HEK293T (cell line): ENCODE measurements at regions not wholly inside any gene's neighbourhood (a gene's known extent, or its start where the extent isn't known, plus 50 kb on each side); places are given as distances from the start of the nearest gene placed in this dataset.

Experiments used
- CTBP1 ChIP-seq: fragments of 450-650 bp; IDR thresholded peaks from 2 replicates; pipeline ENCODE4 v1.6.1; 2016; ENCODE audit warnings: borderline replicate concordance
- FOXA1 ChIP-seq: fragments of 450-650 bp; IDR thresholded peaks from 2 replicates; pipeline ENCODE4 v1.6.1; 2016; ENCODE audit warnings: mild to moderate bottlenecking
- FOXM1 ChIP-seq: fragments of 450-650 bp; IDR thresholded peaks from 2 replicates; pipeline ENCODE4 v1.6.1; 2017; ENCODE audit warnings: mild to moderate bottlenecking, borderline replicate concordance
- L3MBTL2 ChIP-seq: fragments of 450-650 bp; conservative IDR thresholded peaks from 2 replicates; pipeline ENCODE4 v1.6.1; 2016; ENCODE audit warnings: mild to moderate bottlenecking

- no peak for TF ChIP-seq FOXA1
- no peak for TF ChIP-seq CTBP1
- no peak for TF ChIP-seq L3MBTL2
- TF ChIP-seq FOXM1, result no peak
Measured at GRCh38 chr3:153355559-153355958, 193.5 kb downstream of the RAP2B start.
